Parathyroid adenoma (tissue), 2 donors: ENCODE measurements at regions not wholly inside any gene's neighbourhood (a gene's known extent, or its start where the extent isn't known, plus 50 kb on each side); places are given as distances from the start of the nearest gene placed in this dataset.

Experiments used
- H2AFZ ChIP-seq: fragments of 300-600 bp; sonication (generic); one replicate; pipeline ENCODE4 v1.7.0; 2017; ENCODE audit warnings: antibody characterized with exemption, mild to moderate bottlenecking
- H3K27ac ChIP-seq: fragments of 300-600 bp; sonication (generic); one replicate; pipeline ENCODE4 v1.7.0; 2017
- H3K27me3 ChIP-seq: fragments of 300-600 bp; sonication (generic); one replicate; pipeline ENCODE4 v1.7.0; 2017; ENCODE audit warnings: low read length; ENCODE audit not compliant: control insufficient read depth, insufficient read depth
- H3K36me3 ChIP-seq: fragments of 300-600 bp; sonication (generic); one replicate; pipeline ENCODE4 v1.7.0; 2017; ENCODE audit warnings: low read length; ENCODE audit not compliant: control insufficient read depth, insufficient read depth
- H3K4me1 ChIP-seq: fragments of 300-600 bp; sonication (generic); one replicate; pipeline ENCODE4 v1.7.0; 2017; ENCODE audit warnings: control low read depth
- H3K4me2 ChIP-seq: fragments of 300-600 bp; sonication (generic); one replicate; pipeline ENCODE4 v1.7.0; 2017; ENCODE audit warnings: low read length
- H3K4me3 ChIP-seq: fragments of 300-600 bp; sonication (generic); one replicate; pipeline ENCODE4 v1.7.0; 2017; ENCODE audit warnings: low read depth, low read length
- H3K79me2 ChIP-seq: fragments of 300-600 bp; sonication (generic); one replicate; pipeline ENCODE4 v1.7.0; 2017; ENCODE audit warnings: control low read depth
- H3K9ac ChIP-seq: fragments of 300-600 bp; sonication (generic); one replicate; pipeline ENCODE4 v1.7.0; 2017; ENCODE audit warnings: mild to moderate bottlenecking
- H3K9me3 ChIP-seq: fragments of 300-600 bp; sonication (generic); one replicate; pipeline ENCODE4 v1.7.0; 2017; ENCODE audit warnings: low read length; ENCODE audit not compliant: control insufficient read depth
- TF ChIP-seq, protein P1 (sequence below): fragments of 300-600 bp; sonication (generic); IDR thresholded peaks from one replicate; pipeline ENCODE4 v1.7.0; 2017; ENCODE audit warnings: antibody characterized with exemption, mild to moderate bottlenecking
- donor health status: primary hyperparathyroidism.

DNA sequence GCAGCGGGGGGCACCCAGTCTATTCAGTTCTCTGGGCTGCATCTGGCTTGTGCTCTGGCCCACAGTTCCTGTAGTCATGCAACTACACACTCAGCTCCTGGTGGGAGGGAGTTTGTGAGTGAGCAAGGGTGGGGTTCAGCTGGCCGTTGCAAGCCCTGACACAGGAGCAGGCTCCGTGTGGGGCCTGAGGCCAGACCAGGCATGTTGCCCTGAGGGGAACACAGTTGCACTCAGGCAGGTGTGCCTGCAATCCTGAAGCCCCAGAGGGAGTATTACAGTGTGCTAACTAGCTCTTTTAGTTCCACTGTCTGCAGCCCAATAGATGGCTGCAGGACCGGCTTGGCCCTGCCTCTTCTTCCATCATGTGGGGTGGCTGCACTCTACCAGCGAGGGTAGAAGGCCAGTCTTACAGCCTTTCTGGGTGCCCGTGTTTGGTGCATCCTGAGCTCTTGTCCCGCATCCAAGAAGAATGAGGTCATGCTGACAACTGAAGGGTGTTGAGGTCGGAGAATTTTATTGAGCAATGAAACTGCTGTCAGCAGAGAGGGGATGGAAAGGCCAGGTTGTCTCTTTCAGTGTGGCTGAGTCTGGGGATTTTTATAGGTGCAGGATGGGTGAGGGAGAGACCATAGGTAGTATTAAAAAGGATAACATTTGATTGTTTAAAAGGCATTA lies 49.9 kb upstream of the ELAC2 start:
- Histone ChIP-seq H3K4me3 (no peak overlapping the region), H3K36me3 (no peaks in the 10 kb centered on the region), H3K4me1 (no peaks in the 10 kb centered on the region), H3K79me2 (no peaks in the 10 kb centered on the region), H3K9me3 (no peaks in the 10 kb centered on the region), H2AFZ (no peak overlapping the region), H3K27me3 (no peaks in the 10 kb centered on the region), H3K9ac (no peak overlapping the region), H3K27ac (no peak overlapping the region), H3K4me2 (no peak overlapping the region)
- TF ChIP-seq, protein P1, sequence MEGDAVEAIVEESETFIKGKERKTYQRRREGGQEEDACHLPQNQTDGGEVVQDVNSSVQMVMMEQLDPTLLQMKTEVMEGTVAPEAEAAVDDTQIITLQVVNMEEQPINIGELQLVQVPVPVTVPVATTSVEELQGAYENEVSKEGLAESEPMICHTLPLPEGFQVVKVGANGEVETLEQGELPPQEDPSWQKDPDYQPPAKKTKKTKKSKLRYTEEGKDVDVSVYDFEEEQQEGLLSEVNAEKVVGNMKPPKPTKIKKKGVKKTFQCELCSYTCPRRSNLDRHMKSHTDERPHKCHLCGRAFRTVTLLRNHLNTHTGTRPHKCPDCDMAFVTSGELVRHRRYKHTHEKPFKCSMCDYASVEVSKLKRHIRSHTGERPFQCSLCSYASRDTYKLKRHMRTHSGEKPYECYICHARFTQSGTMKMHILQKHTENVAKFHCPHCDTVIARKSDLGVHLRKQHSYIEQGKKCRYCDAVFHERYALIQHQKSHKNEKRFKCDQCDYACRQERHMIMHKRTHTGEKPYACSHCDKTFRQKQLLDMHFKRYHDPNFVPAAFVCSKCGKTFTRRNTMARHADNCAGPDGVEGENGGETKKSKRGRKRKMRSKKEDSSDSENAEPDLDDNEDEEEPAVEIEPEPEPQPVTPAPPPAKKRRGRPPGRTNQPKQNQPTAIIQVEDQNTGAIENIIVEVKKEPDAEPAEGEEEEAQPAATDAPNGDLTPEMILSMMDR, result no peak
